SK-N-SH treated with all-trans-retinoic acid at 6 μM for 48 hours (cell line): ENCODE measurements at regions not wholly inside any gene's neighbourhood (a gene's known extent, or its start where the extent isn't known, plus 50 kb on each side); places are given as distances from the start of the nearest gene placed in this dataset.

Source experiments
- ATAC-seq: fragments of 200-7000 bp; cut with Tn5 transposase; 3 replicates; pipeline ENCODE4 v1.9.1; 2020; ENCODE audit warnings: mild to moderate bottlenecking, moderate library complexity
- ARNTL ChIP-seq: fragments of 450-650 bp; formaldehyde crosslinking; IDR thresholded peaks from 2 replicates; pipeline ENCODE4 v1.5.0; 2020; ENCODE audit warnings: low read depth, mild to moderate bottlenecking, moderate library complexity, borderline replicate concordance
- BACH2 ChIP-seq: fragments of 250-450 bp; sonication (Bioruptor Pico); IDR thresholded peaks from 2 replicates; pipeline ENCODE4 v1.9.0; 2021; ENCODE audit warnings: mild to moderate bottlenecking, borderline replicate concordance
- CSDC2 ChIP-seq: fragments of 250-450 bp; sonication (Bioruptor Pico); IDR thresholded peaks from 2 replicates; pipeline ENCODE4 v1.5.0; 2020; ENCODE audit warnings: mild to moderate bottlenecking, moderate library complexity
- ESRRG ChIP-seq: fragments of 250-450 bp; sonication (Bioruptor Pico); IDR thresholded peaks from 2 replicates; pipeline ENCODE4 v1.6.1; 2021; ENCODE audit warnings: mild to moderate bottlenecking
- GLIS3 ChIP-seq: fragments of 250-450 bp; sonication (Bioruptor Pico); IDR thresholded peaks from 2 replicates; pipeline ENCODE4 v1.5.0; 2020; ENCODE audit warnings: mild to moderate bottlenecking, moderate library complexity
- ISL1 ChIP-seq: fragments of 250-450 bp; sonication (Bioruptor Pico); IDR thresholded peaks from 2 replicates; pipeline ENCODE4 v2.1.2; 2022; ENCODE audit warnings: mild to moderate bottlenecking, moderate library complexity
- OSR1 ChIP-seq: fragments of 250-450 bp; sonication (Bioruptor Pico); IDR thresholded peaks from 2 replicates; pipeline ENCODE4 v1.8.0; 2022; ENCODE audit warnings: moderate library complexity, mild to moderate bottlenecking, inconsistent platforms
- PPARA ChIP-seq: fragments of 250-450 bp; sonication (Bioruptor Pico); IDR thresholded peaks from 2 replicates; pipeline ENCODE4 v1.5.0; 2020; ENCODE audit warnings: mild to moderate bottlenecking, borderline replicate concordance
- RARB ChIP-seq: fragments of 250-450 bp; sonication (Bioruptor Pico); IDR thresholded peaks from 2 replicates; pipeline ENCODE4 v1.8.0; 2021; ENCODE audit warnings: mild to moderate bottlenecking, moderate library complexity
- SNAI2 ChIP-seq: fragments of 250-450 bp; sonication (Bioruptor Pico); IDR thresholded peaks from 2 replicates; pipeline ENCODE4 v1.5.0; 2020; ENCODE audit warnings: mild to moderate bottlenecking, moderate library complexity
- TCF4 ChIP-seq: fragments of 250-450 bp; sonication (Bioruptor Pico); IDR thresholded peaks from 2 replicates; pipeline ENCODE4 v1.8.0; 2021; ENCODE audit warnings: mild to moderate bottlenecking, moderate library complexity, borderline replicate concordance
- TOX ChIP-seq: fragments of 250-450 bp; sonication (Bioruptor Pico); IDR thresholded peaks from 2 replicates; pipeline ENCODE4 v1.8.0; 2021; ENCODE audit warnings: mild to moderate bottlenecking, moderate library complexity, borderline replicate concordance
- ZC3H10 ChIP-seq: fragments of 250-450 bp; sonication (Bioruptor Pico); IDR thresholded peaks from 2 replicates; pipeline ENCODE4 v1.5.1; 2021; ENCODE audit warnings: mild to moderate bottlenecking, moderate library complexity
- ZFP3 ChIP-seq: fragments of 250-450 bp; sonication (Bioruptor Pico); IDR thresholded peaks from 2 replicates; pipeline ENCODE4 v1.5.0; 2020; ENCODE audit warnings: mild to moderate bottlenecking, moderate library complexity
- ZFP30 ChIP-seq: fragments of 450-650 bp; formaldehyde crosslinking; IDR thresholded peaks from 2 replicates; pipeline ENCODE4 v1.5.0; 2022; ENCODE audit warnings: mild to moderate bottlenecking, moderate library complexity
- ZNF565 ChIP-seq: fragments of 450-650 bp; formaldehyde crosslinking; conservative IDR thresholded peaks from 2 replicates; pipeline ENCODE4 v1.5.0; 2020; ENCODE audit warnings: low read depth, mild to moderate bottlenecking, moderate library complexity
- ZNF70 ChIP-seq: fragments of 450-650 bp; formaldehyde crosslinking; IDR thresholded peaks from 2 replicates; pipeline ENCODE4 v1.5.0; 2020; ENCODE audit warnings: mild to moderate bottlenecking, moderate library complexity
- ZNF8 ChIP-seq: fragments of 450-650 bp; formaldehyde crosslinking; IDR thresholded peaks from 2 replicates; pipeline ENCODE4 v1.5.0; 2020; ENCODE audit warnings: mild to moderate bottlenecking, moderate library complexity
- TF ChIP-seq, protein P1 (sequence below): fragments of 250-450 bp; sonication (Bioruptor Pico); IDR thresholded peaks from 2 replicates; pipeline ENCODE4 v1.5.1; 2021; ENCODE audit warnings: mild to moderate bottlenecking, moderate library complexity
- TF ChIP-seq, protein P2 (sequence below): fragments of 250-450 bp; sonication (Bioruptor Pico); IDR thresholded peaks from 2 replicates; pipeline ENCODE4 v1.8.0; 2021; ENCODE audit warnings: low read depth, mild to moderate bottlenecking, moderate library complexity, borderline replicate concordance
- TF ChIP-seq, protein P3 (sequence below): fragments of 250-450 bp; sonication (Bioruptor Pico); IDR thresholded peaks from 2 replicates; pipeline ENCODE4 v1.5.0; 2020; ENCODE audit warnings: mild to moderate bottlenecking, moderate library complexity
- TF ChIP-seq, protein P4 (sequence below): fragments of 250-450 bp; sonication (Bioruptor Pico); IDR thresholded peaks from 2 replicates; pipeline ENCODE4 v1.8.0; 2020; ENCODE audit warnings: mild to moderate bottlenecking, moderate library complexity, borderline replicate concordance

DNA sequence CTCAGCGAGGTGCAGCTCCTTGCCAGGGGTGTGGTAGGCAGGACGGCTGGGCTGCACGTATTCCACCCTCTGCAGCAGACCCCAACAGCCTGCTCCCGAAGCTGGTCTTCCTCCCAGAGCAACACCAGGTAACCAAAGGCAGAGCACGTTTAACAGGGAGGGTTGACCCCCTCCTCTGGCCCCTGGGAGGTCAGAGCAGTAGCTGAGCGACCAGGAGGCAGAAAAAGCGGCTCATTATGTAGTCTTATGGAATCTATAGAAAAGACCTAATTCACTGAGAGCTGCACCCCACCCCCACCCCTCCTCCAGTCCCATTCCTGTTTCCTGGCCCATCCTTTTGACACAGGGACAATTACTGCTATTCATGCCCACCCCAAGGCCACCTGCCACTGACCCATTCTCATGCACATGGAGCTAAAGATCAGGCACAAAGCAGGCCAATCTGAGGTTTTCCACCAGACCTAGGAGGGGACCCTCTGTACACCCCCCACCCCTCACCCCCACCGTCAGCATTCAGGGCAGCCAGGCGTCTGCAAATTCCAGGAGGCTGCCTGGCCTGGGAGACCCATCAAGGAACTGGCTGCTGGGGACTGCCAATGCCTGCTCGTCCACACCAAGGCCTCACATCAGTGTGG lies 60.9 kb upstream of the FZD7 start:
- no peak for ATAC-seq
- TF ChIP-seq BACH2 (CRISPR knock-in tag) (no peak), GLIS3 (no peak), TOX (CRISPR knock-in tag) (no peak), TCF4 (CRISPR knock-in tag) (no peak), ZFP3 (no peak), SNAI2 (no peak), RARB (no peak), ISL1 (CRISPR knock-in tag) (no peak), ZNF565 (CRISPR knock-in tag) (no peak), OSR1 (CRISPR knock-in tag) (no peak), ZC3H10 (CRISPR knock-in tag) (no peak), ZNF8 (CRISPR knock-in tag) (no peak), ZFP30 (CRISPR knock-in tag) (no peak), ZNF70 (no peak), ARNTL (CRISPR knock-in tag) (no peak), ESRRG (CRISPR knock-in tag) (no peak), CSDC2 (CRISPR knock-in tag) (no peak)
- TF ChIP-seq, protein P1, sequence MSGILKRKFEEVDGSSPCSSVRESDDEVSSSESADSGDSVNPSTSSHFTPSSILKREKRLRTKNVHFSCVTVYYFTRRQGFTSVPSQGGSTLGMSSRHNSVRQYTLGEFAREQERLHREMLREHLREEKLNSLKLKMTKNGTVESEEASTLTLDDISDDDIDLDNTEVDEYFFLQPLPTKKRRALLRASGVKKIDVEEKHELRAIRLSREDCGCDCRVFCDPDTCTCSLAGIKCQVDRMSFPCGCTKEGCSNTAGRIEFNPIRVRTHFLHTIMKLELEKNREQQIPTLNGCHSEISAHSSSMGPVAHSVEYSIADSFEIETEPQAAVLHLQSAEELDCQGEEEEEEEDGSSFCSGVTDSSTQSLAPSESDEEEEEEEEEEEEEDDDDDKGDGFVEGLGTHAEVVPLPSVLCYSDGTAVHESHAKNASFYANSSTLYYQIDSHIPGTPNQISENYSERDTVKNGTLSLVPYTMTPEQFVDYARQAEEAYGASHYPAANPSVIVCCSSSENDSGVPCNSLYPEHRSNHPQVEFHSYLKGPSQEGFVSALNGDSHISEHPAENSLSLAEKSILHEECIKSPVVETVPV: no peak
- TF ChIP-seq, protein P2, sequence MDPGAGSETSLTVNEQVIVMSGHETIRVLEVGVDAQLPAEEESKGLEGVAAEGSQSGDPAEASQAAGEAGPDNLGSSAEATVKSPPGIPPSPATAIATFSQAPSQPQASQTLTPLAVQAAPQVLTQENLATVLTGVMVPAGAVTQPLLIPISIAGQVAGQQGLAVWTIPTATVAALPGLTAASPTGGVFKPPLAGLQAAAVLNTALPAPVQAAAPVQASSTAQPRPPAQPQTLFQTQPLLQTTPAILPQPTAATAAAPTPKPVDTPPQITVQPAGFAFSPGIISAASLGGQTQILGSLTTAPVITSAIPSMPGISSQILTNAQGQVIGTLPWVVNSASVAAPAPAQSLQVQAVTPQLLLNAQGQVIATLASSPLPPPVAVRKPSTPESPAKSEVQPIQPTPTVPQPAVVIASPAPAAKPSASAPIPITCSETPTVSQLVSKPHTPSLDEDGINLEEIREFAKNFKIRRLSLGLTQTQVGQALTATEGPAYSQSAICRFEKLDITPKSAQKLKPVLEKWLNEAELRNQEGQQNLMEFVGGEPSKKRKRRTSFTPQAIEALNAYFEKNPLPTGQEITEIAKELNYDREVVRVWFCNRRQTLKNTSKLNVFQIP: no peak
- TF ChIP-seq, protein P3, sequence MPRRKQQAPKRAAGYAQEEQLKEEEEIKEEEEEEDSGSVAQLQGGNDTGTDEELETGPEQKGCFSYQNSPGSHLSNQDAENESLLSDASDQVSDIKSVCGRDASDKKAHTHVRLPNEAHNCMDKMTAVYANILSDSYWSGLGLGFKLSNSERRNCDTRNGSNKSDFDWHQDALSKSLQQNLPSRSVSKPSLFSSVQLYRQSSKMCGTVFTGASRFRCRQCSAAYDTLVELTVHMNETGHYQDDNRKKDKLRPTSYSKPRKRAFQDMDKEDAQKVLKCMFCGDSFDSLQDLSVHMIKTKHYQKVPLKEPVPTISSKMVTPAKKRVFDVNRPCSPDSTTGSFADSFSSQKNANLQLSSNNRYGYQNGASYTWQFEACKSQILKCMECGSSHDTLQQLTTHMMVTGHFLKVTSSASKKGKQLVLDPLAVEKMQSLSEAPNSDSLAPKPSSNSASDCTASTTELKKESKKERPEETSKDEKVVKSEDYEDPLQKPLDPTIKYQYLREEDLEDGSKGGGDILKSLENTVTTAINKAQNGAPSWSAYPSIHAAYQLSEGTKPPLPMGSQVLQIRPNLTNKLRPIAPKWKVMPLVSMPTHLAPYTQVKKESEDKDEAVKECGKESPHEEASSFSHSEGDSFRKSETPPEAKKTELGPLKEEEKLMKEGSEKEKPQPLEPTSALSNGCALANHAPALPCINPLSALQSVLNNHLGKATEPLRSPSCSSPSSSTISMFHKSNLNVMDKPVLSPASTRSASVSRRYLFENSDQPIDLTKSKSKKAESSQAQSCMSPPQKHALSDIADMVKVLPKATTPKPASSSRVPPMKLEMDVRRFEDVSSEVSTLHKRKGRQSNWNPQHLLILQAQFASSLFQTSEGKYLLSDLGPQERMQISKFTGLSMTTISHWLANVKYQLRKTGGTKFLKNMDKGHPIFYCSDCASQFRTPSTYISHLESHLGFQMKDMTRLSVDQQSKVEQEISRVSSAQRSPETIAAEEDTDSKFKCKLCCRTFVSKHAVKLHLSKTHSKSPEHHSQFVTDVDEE: no peak

DNA sequence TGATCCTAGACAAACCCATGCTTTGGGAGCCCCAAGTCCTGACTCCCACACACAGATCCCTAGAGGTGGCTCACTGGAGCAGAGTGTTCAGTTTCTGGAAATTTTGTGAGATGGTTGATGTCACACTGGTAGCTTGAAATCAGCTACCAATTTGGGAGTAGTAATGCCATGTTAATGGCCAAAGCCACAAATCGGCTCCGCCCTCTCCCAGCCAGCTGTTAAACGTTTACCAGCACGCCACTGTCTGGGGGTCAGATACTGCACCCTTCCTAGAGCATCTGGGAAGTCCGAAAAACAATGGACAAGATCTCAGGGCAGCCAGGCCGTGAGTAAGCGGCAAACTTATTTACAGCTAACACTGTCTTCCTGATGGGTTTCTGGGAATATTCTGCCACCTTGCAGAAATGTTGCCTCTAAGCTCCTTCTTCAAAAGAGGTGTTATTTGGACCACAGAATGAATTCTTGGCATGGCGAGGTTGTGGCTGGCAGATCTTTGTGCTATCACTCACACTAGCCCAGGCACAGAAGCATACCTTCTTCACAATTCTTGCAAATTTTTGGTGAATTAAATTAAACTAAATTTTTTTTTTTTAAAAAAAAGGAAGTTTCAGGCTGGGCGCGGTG lies 60.2 kb upstream of the FZD7 start:
- TF ChIP-seq ISL1 (CRISPR knock-in tag) (no peak), GLIS3 (no peak), PPARA (CRISPR knock-in tag) (no peak), RARB (no peak), ZFP3 (no peak), CSDC2 (CRISPR knock-in tag) (no peak), ZC3H10 (CRISPR knock-in tag) (no peak), TCF4 (CRISPR knock-in tag) (no peak), ZNF70 (no peak), ZNF8 (CRISPR knock-in tag) (no peak), SNAI2 (no peak), ESRRG (CRISPR knock-in tag) (no peak), OSR1 (CRISPR knock-in tag) (no peak)
- TF ChIP-seq, protein P3: no peak
- TF ChIP-seq, protein P4, sequence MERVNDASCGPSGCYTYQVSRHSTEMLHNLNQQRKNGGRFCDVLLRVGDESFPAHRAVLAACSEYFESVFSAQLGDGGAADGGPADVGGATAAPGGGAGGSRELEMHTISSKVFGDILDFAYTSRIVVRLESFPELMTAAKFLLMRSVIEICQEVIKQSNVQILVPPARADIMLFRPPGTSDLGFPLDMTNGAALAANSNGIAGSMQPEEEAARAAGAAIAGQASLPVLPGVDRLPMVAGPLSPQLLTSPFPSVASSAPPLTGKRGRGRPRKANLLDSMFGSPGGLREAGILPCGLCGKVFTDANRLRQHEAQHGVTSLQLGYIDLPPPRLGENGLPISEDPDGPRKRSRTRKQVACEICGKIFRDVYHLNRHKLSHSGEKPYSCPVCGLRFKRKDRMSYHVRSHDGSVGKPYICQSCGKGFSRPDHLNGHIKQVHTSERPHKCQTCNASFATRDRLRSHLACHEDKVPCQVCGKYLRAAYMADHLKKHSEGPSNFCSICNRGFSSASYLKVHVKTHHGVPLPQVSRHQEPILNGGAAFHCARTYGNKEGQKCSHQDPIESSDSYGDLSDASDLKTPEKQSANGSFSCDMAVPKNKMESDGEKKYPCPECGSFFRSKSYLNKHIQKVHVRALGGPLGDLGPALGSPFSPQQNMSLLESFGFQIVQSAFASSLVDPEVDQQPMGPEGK (CRISPR knock-in tag): no peak
- TF ChIP-seq, protein P1: no peak
- ATAC-seq: no peak
